Neural cell (in vitro differentiated cells): ENCODE measurements at regions not wholly inside any gene's neighbourhood (a gene's known extent, or its start where the extent isn't known, plus 50 kb on each side); places are given as distances from the start of the nearest gene placed in this dataset.

ENCODE experiments used
- H2AFZ ChIP-seq: fragments of 200-600, 300-800 bp; sonication (generic), shearing (Covaris generic); 2 replicates; pipeline ENCODE4 v1.6.0; 2014; ENCODE audit warnings: low read depth, mild to moderate bottlenecking, antibody characterized with exemption, low read length, moderate library complexity
- H3F3A ChIP-seq: fragments of 200-600 bp; shearing (Covaris generic); 2 replicates; pipeline ENCODE4 v1.6.1; 2016; ENCODE audit warnings: mild to moderate bottlenecking, moderate library complexity, mixed read lengths, antibody characterized with exemption, low read length; ENCODE audit not compliant: insufficient read depth, poor library complexity, severe bottlenecking
- H3K27ac ChIP-seq: fragments of 200-600, 300-800 bp; sonication (generic), shearing (Covaris generic); 2 replicates; pipeline ENCODE4 v1.5.1; 2014; ENCODE audit warnings: mild to moderate bottlenecking, low read length, moderate library complexity
- H3K27me3 ChIP-seq: fragments of 300-800, 200-600 bp; sonication (generic), shearing (Covaris generic); 2 replicates; pipeline ENCODE4 v1.6.0; 2014; ENCODE audit warnings: mild to moderate bottlenecking, low read depth, low read length, moderate library complexity; ENCODE audit not compliant: insufficient read depth
- H3K36me3 ChIP-seq: fragments of 300-800, 200-600 bp; sonication (generic), shearing (Covaris generic); 2 replicates; pipeline ENCODE4 v1.5.1; 2014; ENCODE audit warnings: mild to moderate bottlenecking, antibody characterized with exemption, low read length, moderate library complexity; ENCODE audit not compliant: insufficient read depth
- H3K4me2 ChIP-seq: fragments of 300-800, 200-600 bp; sonication (generic), shearing (Covaris generic); 2 replicates; pipeline ENCODE4 v1.6.0; 2014; ENCODE audit warnings: mild to moderate bottlenecking, low read length
- H3K4me3 ChIP-seq: fragments of 300-800, 200-600 bp; sonication (generic), shearing (Covaris generic); 2 replicates; pipeline ENCODE4 v1.5.1; 2014; ENCODE audit warnings: mild to moderate bottlenecking, low read length, moderate library complexity
- H3K79me2 ChIP-seq: fragments of 200-600 bp; shearing (Covaris generic); replicated peaks from 2 replicates; pipeline ENCODE4 v1.6.0; 2014; ENCODE audit warnings: mild to moderate bottlenecking, low read length, moderate library complexity; ENCODE audit not compliant: insufficient read depth
- H3K9ac ChIP-seq: fragments of 300-800, 200-600 bp; sonication (generic), shearing (Covaris generic); 2 replicates; pipeline ENCODE4 v1.6.1; 2016; ENCODE audit warnings: mild to moderate bottlenecking, low read length, mixed read lengths
- H3K9me2 ChIP-seq: fragments of 200-600 bp; shearing (Covaris generic); 2 replicates; pipeline ENCODE4 v1.6.1; 2016; ENCODE audit warnings: mild to moderate bottlenecking, low read length, mixed read lengths; ENCODE audit not compliant: insufficient read depth
- H3K9me3 ChIP-seq: fragments of 200-600, 300-800 bp; sonication (generic), shearing (Covaris generic); 2 replicates; pipeline ENCODE4 v1.6.1; 2016; ENCODE audit warnings: mild to moderate bottlenecking, mixed run types, low read length, moderate library complexity, mixed read lengths
- H4K20me1 ChIP-seq: fragments of 200-600 bp; shearing (Covaris generic); 2 replicates; pipeline ENCODE4 v1.6.1; 2016; ENCODE audit warnings: mild to moderate bottlenecking, mixed run types; ENCODE audit not compliant: insufficient read depth
- CTCF ChIP-seq: fragments of 450-650 bp; IDR thresholded peaks from 2 replicates; pipeline ENCODE4 v1.5.1; 2014; ENCODE audit warnings: antibody characterized with exemption, mild to moderate bottlenecking, moderate library complexity; ENCODE audit not compliant: poor library complexity, severe bottlenecking
- EP300 ChIP-seq: fragments of 450-650 bp; conservative IDR thresholded peaks from 2 replicates; pipeline ENCODE4 v1.6.1; 2014; ENCODE audit warnings: antibody characterized with exemption, mild to moderate bottlenecking, moderate library complexity; ENCODE audit not compliant: poor library complexity, severe bottlenecking
- EZH2 ChIP-seq: fragments of 200-600, 300-800 bp; shearing (Covaris generic), sonication (generic); IDR thresholded peaks from 2 replicates; pipeline ENCODE4 v1.6.1; 2014; ENCODE audit warnings: antibody characterized with exemption, low read length, borderline replicate concordance, mild to moderate bottlenecking; ENCODE audit not compliant: insufficient read depth, poor library complexity, severe bottlenecking
- MXI1 ChIP-seq: fragments of 450-650 bp; conservative IDR thresholded peaks from 2 replicates; pipeline ENCODE4 v1.6.1; 2014; ENCODE audit warnings: antibody characterized with exemption, mild to moderate bottlenecking; ENCODE audit not compliant: poor library complexity, severe bottlenecking
- POLR2AphosphoS5 ChIP-seq: IDR thresholded peaks from 2 replicates; pipeline ENCODE4 v1.6.1; 2012
- RAD21 ChIP-seq: fragments of 450-650 bp; conservative IDR thresholded peaks from 2 replicates; pipeline ENCODE4 v1.6.1; 2014; ENCODE audit warnings: antibody characterized with exemption, mild to moderate bottlenecking, moderate library complexity
- REST ChIP-seq: IDR thresholded peaks from 2 replicates; pipeline ENCODE4 v1.6.1; 2012; ENCODE audit warnings: borderline replicate concordance
- SMC3 ChIP-seq: fragments of 450-650 bp; conservative IDR thresholded peaks from 2 replicates; pipeline ENCODE4 v1.6.1; 2014; ENCODE audit warnings: antibody characterized with exemption, mild to moderate bottlenecking, moderate library complexity; ENCODE audit not compliant: poor library complexity
- TAF1 ChIP-seq: IDR thresholded peaks from 2 replicates; pipeline ENCODE4 v1.6.1; 2012; ENCODE audit warnings: low read depth

- no peaks in the 10 kb centered on the region for H3K36me3 ChIP-seq
- peak overlapping the region; percentile 53 for H3K9ac ChIP-seq
- no peaks in the 10 kb centered on the region for H3K79me2 ChIP-seq
- no peak overlapping the region for H2AFZ ChIP-seq
- H3K27ac ChIP-seq: peak overlapping the region; percentile 83
- no peaks in the 10 kb centered on the region for H4K20me1 ChIP-seq
- H3K4me3 ChIP-seq: no peak overlapping the region
- H3K9me2 ChIP-seq: no peaks in the 10 kb centered on the region
- no peaks in the 10 kb centered on the region for H3F3A ChIP-seq
- TF ChIP-seq RAD21: no peak
- TF ChIP-seq EP300: no peak
- no peak for TF ChIP-seq TAF1
- no peak for TF ChIP-seq POLR2AphosphoS5
- TF ChIP-seq REST: no peak
- no peak for TF ChIP-seq MXI1
- TF ChIP-seq SMC3: no peak
- no peak for TF ChIP-seq CTCF
- TF ChIP-seq EZH2: no peak
- H3K27me3 ChIP-seq: no peaks in the 10 kb centered on the region
- no peak overlapping the region for H3K4me2 ChIP-seq
- H3K9me3 ChIP-seq: no peaks in the 10 kb centered on the region
These were observed 333.2 kb downstream of the RPS24 start for GRCh38 chr10:78366663-78367411.

- H2AFZ ChIP-seq: no peak overlapping the region
- H3K27me3 ChIP-seq: no peaks in the 10 kb centered on the region
- no peak overlapping the region for H3K9ac ChIP-seq
- H3K36me3 ChIP-seq: no peaks in the 10 kb centered on the region
- H3K9me2 ChIP-seq: no peaks in the 10 kb centered on the region
- H4K20me1 ChIP-seq: no peaks in the 10 kb centered on the region
- H3K79me2 ChIP-seq: no peaks in the 10 kb centered on the region
- H3K27ac ChIP-seq: no peak overlapping the region
- TF ChIP-seq CTCF: no peak
- TF ChIP-seq POLR2AphosphoS5: no peak
- no peak for TF ChIP-seq TAF1
- TF ChIP-seq EP300: no peak
- no peak for TF ChIP-seq MXI1
- no peak for TF ChIP-seq RAD21
- TF ChIP-seq SMC3: no peak
- no peak for TF ChIP-seq REST
- no peak for TF ChIP-seq EZH2
- no peak overlapping the region for H3K4me3 ChIP-seq
- H3K9me3 ChIP-seq: no peaks in the 10 kb centered on the region
- H3F3A ChIP-seq: no peaks in the 10 kb centered on the region
- no peak overlapping the region for H3K4me2 ChIP-seq
These were observed 334.1 kb downstream of the RPS24 start for GRCh38 chr10:78367751-78368150.
